COLO829 (cell line): ENCODE measurements at regions not wholly inside any gene's neighbourhood (a gene's known extent, or its start where the extent isn't known, plus 50 kb on each side); places are given as distances from the start of the nearest gene placed in this dataset.

Source experiments
- DNase-seq: peaks from one replicate; pipeline ENCODE4 v3.0.0; 2012; ENCODE audit warnings: low spot score

DNA sequence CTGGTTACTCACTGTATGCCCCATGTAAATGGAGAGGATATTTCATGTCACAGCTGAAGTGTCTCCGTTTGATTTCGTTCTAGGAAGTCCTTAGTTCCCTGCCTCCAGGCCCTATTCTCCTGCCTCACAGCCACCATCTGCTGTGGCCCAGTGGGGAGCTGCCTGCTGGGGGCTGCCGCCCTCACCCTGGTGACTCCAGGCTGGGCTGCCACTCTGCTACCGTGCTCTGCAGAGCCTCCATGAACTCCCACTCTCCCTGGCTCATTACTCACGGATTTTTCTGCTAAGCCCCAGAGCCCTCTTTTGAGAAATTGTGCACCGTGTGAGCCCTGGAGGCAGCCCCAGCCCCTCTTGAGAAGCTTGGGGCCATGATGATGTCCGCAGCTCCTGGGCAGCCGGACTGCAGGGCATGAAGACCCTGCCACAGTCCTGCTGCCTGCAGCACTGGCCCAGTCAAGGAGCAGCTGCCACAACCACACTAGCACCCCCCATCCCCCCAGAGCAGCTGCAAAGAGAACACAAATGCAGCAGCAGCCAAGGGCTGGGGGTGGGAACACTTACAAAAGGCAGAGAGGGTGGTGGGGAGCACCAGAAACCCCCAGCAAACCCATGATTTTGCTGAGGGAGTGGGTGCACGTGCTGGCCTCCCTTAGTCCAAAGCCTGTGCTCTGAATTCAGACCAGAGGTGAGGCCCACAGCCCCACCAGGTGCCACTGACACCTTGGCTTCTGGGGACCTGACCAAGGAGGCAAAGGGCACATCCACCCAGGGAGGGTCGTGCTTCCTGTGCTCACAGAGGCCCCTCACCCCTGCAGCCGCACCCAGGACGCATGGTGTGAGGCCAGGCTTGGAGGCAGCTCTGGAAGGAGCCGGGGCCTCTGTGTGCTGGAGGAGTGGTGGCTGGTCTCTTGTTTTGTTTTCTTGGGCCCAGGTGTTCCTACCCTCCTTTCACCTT lies 270.2 kb upstream of the RAB6C start:
- no peak for DNase-seq

DNA sequence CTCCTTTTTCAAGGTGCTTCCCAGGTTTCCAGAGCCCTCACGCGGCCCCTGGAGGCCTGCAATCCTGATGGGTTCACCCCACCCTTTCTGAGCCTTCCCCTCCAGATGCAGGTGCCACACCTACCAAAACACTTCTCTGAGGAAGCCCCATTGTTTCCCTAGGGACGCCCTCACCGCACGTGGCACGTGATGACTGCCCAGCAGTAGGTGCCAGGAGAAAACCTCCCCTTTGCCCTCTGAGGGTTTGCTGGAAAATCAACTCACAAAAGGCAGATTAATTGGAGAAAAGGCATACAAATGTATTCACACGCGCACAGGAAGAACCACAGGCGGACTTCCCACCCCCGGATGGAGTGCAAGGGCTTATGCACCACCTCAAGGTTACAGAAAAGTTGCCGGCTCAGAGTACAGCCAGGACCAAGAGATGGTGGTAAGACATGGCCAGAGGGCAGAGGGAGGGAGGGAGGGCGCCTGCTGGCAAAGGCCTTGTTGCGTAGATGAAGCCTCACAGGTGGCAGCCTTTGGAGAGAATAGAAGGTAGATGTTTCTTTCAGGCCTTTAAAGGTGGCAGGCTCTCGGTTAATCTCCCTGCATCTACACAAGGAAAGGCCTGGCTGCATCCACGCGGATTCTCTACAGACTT lies 269.4 kb upstream of the RAB6C start:
- no peak for DNase-seq

DNA sequence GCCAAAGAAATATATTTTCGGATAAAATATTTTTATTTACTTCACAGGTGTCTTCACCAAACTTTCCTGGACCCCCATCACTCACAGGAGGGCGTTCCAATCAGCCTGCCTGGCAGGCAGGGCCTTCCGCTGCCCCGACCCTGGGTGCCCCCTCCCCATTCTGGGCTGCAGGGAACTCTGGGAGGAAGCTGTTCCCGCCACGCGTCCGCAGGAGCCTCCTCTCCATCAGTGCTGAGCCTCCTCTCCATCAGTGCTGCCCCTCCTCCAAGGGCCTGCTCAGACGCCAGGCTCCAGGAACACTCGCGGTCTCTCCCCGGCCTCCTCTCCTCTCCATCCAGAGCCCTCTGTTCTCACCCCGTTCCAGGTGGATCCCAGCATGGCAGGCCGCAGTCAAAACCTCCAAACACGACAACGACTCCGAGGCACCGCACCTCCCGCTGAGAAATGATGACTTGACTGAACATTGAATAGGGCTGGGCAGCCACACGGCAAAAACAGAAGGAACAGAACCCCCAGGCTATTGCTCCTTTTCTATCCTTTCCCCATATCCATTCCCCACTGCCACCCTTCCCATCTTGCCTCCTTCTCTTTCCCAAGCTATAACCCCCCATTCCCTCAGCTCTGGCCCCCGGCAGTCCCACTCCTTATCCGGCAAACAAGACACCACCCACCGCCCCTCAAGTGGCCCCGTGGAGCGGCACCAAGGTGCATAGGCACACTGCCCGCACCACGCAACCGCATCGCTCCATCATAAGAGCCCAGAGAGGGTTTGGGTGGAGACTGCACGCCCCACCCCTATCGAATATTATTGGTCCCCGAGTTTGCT lies 268.6 kb upstream of the RAB6C start:
- DNase-seq, result no peak

DNA sequence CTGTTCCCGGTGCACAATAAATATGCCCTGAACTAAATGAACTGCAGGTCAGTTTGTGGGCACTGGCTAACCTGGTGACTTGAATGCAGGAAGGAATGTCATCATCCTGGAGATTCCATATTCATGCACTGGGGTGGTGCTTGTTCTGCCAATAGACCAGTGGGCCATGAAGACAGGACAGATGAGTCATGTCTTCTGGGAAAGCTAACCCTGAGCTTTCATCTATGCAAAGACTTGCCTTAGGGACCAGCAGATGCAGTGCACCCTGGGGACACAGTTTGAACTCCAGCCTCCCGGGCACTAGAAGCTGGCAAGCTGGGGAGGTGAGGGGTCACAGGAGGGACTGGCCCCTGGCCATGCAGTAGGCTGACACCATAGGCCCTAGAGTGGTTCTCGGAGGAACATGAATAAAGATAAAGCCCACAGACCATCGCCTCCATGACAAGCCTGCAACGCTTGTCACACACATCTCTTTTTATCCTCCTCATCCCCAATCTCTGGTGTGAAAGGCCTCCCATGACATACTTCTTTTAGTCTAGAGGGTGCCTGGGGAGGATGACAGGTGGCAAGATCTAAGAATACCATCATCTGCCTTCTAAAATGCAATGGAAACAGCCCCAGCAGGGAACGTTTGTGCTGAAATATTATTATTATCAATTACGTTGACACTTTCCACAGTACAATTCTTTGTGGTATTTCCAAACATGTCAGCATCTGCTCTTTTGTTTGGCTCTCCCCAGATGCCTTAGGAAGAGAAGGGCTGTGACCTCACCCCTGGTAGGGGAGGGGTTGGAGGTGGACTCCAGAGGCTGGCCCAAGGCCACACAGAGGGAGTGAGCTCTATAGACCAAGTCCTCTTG lies 267.4 kb upstream of the RAB6C start:
- DNase-seq, result no peak

DNA sequence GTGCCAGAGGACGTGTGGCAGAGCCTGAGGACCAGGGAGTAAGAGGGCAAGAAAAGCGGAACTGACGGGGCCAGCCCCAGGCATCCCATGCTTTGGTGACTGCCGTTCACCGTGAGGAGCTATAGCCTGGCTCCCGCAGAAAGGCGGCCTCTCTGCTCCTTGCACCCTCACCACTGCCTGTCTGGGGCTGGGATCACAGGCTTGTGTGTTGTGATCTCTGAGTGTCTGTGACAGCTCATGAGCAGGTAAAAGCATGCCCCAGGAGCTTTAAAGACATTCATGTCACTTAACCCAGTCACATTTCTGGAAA lies 266.8 kb upstream of the RAB6C start:
- DNase-seq, result no peak

DNA sequence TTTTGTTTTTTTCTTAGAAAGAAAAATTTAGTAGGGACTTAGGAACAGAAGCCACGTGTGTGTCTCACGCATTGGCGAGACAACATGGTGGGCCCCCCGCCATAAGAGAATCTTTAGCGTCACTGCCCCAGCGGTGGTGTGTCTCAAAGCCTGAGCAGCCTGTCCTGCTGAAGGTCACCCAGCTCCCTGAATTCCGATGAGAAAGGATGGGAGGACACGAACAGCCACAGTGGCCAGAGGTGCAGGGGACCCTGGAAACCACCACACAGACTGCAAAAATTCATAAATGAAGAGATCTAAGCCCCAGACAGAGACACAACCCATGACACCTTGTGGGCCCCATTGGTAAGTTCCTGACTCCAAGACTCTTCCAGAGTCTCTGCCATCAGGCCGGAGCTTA lies 266.1 kb upstream of the RAB6C start:
- no peak for DNase-seq

DNA sequence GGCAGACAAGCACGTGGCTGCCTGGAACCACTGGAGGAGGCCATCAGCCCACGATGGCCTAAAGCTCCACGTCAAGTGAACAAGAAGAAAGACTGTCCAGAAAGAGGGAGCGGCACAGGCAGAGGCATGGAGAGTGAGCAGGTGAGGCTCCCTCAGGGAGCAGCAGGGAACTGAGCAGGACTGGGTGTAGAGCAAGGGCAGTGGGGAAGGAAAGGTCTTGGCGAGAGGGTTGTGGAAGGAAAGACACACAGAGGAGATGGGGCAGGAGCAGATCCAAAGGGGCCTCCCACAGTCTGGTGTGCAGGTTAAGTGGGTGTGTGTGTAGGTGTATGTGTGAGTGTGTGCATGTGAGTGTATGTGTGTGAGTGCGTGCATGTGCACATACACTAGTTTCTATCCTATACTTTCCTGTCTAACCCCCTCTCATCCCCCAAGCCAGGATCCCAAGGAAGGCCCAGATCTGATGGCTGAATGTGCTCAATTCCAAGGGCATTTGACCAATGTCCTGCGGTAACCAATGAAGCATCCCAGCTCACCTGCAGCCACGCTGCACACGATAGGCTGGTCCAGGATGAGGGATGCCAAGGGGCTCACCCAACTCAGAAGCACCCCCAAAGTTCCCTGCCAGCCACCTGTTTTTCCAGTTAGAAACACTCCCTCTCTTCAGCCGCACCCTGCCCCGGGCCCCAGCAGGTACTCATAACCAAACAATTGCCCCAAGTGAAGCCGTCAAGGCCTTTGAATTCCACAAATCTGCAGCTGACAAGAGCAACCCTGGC lies 262.5 kb upstream of the RAB6C start:
- DNase-seq, result no peak

DNA sequence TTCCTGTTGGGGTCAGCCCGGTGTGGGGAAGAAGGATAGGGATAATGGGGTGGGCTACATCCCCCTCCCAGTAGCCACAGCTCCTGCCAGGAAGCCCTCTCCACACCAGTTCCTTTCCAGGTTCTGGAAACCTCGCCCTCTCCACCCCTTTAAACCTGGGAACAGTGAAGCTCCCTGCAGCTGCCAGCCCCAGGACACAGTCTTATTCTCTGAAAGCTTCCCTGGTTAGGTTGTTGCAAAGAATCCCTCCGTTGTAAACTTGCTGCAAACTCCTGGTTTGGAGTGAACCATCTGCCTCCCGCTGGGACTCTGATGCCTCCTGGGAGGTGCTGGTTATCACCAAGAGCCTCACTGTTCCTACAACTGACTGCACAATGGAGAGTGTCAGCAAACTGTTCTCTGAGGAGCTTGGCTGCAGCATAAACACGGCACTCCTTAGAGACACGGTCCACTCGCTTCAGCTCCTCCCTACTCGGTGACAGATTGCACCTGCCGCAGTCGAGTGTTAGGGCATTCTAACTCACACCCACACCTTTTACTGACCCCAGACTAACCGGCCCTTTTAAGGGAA lies 261.8 kb upstream of the RAB6C start:
- DNase-seq, result no peak

DNA sequence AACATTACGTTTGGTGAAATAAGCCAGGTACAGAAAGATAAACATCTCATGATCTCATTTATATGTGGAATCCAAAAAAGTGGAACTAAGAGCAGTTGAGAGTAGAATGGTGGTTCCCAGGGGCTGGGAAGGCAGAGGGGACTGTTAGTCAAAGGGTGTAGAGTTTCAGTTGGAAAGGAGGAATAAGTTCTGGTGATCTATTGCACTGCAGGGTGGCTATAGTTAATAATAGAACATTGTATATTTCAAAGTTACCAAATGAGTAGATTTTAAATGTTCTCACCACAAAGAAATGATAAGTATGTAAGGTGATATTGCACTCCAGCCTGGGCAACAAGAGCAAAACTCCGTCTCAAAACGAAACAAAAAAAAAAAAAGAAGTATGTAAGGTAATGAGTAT lies 260.1 kb upstream of the RAB6C start:
- DNase-seq, result no peak

DNA sequence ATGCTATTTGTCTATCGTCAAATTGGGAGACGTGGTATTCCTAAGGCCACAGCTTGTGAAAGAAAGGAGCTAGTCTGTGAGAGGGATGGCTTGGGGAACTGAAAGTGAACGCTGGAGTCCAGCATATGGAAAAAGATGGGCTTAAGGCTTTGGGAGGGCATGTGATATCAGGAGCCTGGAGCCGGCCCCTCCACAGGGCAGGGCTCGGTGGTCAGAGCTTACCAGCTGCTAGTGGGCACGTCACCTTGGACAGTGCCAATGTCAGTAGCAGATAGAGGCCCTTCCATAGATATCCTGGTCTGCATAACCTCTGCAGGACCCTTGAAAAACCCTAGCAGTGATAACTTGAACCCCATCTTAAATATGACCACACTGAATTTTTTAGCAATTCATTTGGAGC lies 259.1 kb upstream of the RAB6C start:
- DNase-seq, result no peak

DNA sequence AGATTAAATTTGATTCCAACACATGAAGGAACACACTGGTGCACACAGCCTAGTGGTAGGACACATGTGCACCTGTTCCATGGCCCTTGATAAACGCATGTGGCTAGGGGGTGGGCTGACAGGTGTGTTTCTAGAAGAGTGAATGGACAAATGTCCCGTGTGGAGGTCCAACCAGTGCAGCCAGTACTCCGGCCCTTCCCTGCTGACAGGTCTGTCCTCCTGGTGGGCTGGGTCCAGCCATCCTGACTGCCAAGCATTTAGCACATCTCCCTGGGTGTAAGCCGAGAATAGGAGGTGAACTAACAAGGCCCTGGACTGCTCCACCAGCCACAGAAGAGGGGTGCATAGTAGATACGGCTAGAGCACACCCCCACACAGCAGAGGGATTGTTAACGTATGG lies 258.7 kb upstream of the RAB6C start:
- no peak for DNase-seq

DNA sequence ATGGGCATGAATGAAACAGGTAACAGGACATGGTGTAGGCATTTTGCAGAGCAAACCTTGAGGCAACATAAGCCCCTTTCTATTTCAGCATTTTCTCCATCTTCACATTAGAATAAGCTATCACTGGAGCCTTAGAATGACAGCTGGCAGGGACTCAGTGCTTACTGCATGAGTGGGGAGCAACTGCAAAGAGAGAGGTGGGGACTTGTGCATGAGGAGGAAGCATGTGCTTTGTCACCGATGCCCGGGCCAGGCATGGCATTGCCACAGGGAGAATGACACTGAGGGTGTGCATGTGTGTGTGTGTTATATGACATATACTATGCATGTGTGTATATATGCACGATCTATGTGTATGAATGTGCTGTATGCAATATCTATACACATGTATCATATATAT lies 258.2 kb upstream of the RAB6C start:
- no peak for DNase-seq

DNA sequence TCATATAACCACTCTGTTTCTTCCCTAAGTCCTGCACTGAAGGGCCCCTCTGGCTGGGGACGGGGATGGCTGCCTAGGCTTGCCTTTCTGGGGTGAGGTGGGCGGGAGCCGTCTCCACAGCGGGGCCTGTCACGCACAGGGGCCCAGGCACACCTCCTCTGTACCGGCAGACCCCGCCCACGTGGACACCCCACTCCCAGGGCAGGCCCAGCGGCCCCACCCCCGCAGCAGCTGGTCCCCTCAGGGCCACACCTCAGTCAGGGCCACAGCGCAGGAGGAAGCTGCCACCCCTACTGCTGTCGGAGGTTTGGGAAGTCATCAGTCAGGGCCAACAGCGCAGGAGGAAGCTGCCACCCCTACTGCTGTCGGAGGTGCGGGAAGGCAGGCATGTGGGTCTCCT lies 257.6 kb upstream of the RAB6C start:
- no peak for DNase-seq

DNA sequence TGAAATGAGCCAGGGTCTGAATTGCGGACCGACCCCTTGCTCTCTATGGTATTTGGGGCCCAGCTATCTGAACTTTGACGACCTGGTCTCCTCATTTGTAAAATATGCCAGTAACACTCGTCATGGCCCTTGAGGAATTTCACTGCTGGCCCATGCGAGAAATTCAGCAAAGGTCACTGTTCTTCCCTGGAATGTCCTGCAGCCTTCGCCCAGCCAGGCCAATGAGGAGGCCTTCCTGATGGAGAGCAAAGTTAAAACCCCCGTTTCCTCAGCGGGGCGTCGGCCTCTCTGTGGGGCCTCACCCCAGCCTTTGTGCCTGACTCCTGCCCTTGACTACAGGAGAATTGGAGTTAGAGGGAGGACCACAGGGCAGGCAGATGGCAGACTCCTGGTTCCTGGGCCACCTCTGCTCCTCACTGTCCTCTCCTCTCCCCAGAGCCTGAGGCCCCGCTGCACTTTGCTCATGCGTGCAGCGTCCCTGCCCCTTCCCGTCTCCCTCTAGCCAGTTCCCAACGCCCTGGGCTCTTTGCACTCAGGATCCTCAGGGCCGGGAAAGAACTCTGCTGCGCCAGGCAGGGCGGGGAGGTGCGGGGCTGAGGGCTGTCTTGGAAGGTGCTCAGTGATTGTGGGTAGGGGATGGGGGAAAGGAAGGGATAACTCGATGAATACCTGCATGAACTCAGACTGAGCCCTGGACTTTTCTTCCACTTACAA lies 257.0 kb upstream of the RAB6C start:
- no peak for DNase-seq

DNA sequence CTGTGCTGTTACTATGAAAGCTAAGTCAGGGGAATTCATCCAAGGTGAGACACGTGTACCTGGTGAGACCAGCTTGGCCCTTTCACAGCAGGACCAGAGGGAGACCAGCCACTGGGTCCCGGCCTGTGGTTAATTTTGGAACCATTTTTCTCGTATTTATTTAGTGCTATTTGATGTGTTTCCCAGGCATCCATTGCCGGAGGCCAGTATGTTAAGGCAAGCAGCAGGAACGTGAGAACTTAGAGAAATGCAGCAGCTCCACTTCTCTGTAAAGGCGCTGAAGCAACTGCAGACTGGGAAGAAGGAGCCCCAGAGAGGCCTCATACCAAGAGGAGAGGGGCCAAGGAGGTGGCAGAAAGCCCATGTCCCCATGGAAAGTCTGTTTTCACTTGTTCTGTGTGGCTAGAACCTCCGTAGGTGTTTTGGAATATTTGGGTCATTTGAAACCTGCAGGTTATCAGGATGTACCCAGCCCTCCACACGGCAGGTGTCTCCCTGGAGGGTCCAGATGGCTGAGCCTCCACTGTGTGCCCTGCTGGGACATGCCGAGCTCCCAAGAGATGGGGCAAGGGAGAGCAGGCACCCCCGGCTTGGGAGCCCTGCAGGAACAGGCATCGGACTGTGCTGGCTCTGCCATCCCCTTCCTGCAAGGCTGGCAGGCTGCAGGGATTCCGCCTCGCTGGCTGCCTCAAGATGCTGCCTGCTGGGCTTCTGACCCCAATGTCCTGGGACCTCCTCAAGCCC lies 256.0 kb upstream of the RAB6C start:
- DNase-seq, result no peak

DNA sequence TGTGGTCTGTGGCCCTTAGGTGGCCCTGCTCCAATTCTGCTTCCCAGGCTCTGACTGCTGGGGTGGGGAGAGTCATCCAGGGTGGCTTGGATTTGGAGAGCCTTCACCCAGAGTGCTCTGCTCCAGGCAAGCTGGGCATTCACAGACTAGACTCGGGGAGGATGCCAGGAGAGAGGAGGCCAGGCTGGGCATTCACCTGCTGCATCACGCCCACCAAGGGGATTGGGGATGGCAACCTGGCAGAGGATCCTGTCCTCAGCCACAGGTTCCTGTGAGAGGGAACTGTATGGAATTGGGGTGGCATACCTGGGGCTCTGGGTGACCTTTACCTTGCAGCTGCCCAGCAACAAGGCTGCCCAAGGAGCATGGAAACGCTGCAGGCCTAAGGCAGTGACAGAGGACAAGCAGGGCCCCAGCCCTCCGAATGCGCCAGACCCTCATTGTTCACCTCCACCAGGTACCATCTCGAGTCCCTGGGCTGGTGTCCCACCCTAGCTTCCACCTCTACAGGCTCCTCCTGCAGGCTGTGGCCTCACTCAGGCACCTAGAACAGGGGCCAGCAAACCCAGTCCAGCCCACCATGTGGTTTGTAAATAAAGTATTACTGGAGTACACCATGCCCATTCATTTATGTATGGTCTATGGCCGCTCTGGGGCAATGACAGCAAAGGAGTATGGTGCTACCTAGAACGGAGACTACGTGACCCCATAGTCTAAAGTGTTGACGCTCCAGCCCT lies 255.3 kb upstream of the RAB6C start:
- no peak for DNase-seq

DNA sequence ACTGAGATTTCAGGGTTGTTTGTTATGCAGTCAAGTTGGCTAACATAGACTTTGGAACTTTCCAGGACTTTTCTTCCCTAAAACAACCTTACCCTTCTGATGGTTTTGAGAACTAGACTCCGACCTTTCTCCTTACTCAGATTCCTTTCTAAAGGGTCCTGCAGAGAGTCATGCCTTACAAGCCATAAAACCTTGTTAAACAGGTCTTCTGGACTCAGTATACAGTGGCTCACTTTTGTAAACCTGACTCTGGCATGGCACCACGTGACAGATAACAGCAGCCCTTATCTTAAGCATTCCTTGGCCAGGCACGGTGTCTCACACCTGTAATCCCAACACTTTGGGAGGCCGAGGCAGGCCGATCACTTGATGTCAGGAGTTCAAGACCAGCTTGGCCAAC lies 253.2 kb upstream of the RAB6C start:
- no peak for DNase-seq

DNA sequence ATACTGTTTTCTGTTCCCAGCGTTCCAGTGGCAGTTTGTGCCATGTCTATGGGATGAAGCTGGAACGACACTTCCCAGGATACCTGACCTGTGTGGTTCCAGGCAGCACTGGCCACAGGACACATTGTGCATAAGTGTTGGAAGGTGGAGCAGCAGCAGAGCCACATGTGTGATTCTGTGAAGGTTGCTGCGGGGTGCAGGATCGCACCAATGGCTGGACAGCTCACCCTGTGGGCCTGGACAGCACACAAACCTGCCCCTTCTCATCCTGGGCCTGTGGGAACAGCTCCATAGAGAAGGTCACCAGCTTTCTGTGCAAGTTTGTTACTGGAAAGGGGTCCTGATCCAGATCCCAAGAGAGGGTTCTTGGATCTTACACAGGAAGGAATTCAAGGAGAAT lies 252.2 kb upstream of the RAB6C start:
- DNase-seq, result no peak
